ENCODE measurements at regions not wholly inside any gene's neighbourhood (a gene's known extent, or its start where the extent isn't known, plus 50 kb on each side); places are given as distances from the start of the nearest gene placed in this dataset.

DNA sequence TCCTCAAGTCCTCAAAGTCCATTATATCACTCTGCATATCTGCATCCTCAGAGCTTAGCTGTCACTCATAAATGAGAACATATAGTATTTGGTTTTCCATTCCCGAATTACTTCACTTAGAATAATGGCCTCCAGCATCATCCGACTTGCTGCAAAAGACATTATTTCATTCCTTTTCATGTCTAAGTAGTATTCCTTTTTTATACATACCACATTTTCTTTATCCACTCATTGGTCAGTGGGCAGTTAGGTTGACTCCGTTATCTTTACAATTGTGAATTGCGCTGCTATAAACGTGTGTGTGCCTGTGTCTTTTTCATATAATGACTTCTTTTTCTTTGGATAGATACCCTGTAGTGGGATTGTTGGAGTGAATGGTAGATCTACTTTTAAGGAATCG, 117.2 kb downstream of the OR2K2 start:
- WGBS, 4 donors = 75 to 90% (median 80%) methylated on average over 6 of the region's 6 CpGs
- no peaks in the 10 kb centered on the region for H3K36me3 ChIP-seq (replicated peaks in 1 of 2)
- intact Hi-C loops (cut with DNase I) = no loop called here
- no peak overlapping the region for H3K4me3 ChIP-seq
- H3K4me1 ChIP-seq (replicated peaks in 1 of 2) = no peaks in the 10 kb centered on the region
- H3K27ac ChIP-seq = no peak overlapping the region
- no peak for DNase-seq
- no peaks in the 10 kb centered on the region for H3K9me3 ChIP-seq (replicated peaks in 1 of 3)
- TF ChIP-seq, protein P1, sequence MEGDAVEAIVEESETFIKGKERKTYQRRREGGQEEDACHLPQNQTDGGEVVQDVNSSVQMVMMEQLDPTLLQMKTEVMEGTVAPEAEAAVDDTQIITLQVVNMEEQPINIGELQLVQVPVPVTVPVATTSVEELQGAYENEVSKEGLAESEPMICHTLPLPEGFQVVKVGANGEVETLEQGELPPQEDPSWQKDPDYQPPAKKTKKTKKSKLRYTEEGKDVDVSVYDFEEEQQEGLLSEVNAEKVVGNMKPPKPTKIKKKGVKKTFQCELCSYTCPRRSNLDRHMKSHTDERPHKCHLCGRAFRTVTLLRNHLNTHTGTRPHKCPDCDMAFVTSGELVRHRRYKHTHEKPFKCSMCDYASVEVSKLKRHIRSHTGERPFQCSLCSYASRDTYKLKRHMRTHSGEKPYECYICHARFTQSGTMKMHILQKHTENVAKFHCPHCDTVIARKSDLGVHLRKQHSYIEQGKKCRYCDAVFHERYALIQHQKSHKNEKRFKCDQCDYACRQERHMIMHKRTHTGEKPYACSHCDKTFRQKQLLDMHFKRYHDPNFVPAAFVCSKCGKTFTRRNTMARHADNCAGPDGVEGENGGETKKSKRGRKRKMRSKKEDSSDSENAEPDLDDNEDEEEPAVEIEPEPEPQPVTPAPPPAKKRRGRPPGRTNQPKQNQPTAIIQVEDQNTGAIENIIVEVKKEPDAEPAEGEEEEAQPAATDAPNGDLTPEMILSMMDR (IDR thresholded peaks at IDR 0.05) = no peak
- no peak for TF ChIP-seq POLR2A (IDR thresholded peaks at IDR 0.05)
- H3K27me3 ChIP-seq = peaks cover 4% of the 10 kb centered on the region

DNA sequence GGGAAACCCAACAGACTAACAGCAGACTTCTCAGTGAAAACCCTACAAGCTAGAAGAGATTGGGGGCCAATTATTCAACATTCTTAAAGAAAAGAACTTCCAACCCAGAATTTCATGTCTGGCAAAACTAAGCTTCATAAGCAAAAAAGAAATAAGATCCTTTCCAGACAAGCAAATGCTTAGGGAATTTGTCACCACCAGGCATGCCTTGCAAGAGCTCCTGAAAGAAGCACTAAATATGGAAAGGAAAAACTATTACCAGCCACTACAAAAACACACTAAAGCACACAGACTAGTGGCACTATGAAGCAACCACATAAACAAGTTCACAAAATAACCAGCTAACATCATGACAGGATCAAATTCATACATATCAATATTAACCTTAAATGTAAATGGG, 131.1 kb downstream of the OR2K2 start:
- DNase-seq = no peak
- Histone ChIP-seq H3K9me3 (replicated peaks in 1 of 3) (no peaks in the 10 kb centered on the region), H3K36me3 (replicated peaks in 1 of 2) (no peaks in the 10 kb centered on the region), H3K4me1 (replicated peaks in 1 of 2) (no peaks in the 10 kb centered on the region), H3K27ac (no peak overlapping the region), H3K4me3 (no peak overlapping the region), H3K27me3 (no peaks in the 10 kb centered on the region)
- TF ChIP-seq POLR2A (IDR thresholded peaks at IDR 0.05) = no peak
- TF ChIP-seq, protein P1 (IDR thresholded peaks at IDR 0.05) = no peak
- intact Hi-C loops (cut with DNase I) = no loop called here

DNA sequence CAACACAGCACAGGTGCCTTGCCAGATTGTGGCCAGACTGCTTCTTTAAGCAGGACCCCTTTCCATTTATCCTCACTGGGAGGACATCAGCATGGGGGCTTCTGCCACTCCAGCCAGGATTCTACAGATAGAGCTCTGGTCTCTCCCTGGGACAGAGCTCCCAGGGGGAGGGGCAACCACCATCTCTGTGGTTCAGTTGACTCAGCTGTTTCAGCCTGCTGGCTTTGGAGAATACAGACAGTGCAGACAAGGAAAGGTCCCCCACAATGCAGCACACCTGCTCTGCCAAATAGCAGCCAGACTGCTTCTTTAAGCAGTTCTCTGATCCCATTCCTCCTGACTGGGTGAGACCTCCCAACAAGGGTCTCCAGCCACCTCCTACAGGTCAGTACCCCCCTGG, 132.8 kb downstream of the OR2K2 start:
- no peak overlapping the region for H3K27ac ChIP-seq
- H3K36me3 ChIP-seq (replicated peaks in 1 of 2) = no peaks in the 10 kb centered on the region
- no peak overlapping the region for H3K4me3 ChIP-seq
- intact Hi-C loops (cut with DNase I) = no loop called here
- H3K4me1 ChIP-seq (replicated peaks in 1 of 2) = no peaks in the 10 kb centered on the region
- no peaks in the 10 kb centered on the region for H3K27me3 ChIP-seq
- no peak for DNase-seq
- TF ChIP-seq, protein P1 (IDR thresholded peaks at IDR 0.05) = no peak
- no peak for TF ChIP-seq POLR2A (IDR thresholded peaks at IDR 0.05)
- no peaks in the 10 kb centered on the region for H3K9me3 ChIP-seq (replicated peaks in 1 of 3)

DNA sequence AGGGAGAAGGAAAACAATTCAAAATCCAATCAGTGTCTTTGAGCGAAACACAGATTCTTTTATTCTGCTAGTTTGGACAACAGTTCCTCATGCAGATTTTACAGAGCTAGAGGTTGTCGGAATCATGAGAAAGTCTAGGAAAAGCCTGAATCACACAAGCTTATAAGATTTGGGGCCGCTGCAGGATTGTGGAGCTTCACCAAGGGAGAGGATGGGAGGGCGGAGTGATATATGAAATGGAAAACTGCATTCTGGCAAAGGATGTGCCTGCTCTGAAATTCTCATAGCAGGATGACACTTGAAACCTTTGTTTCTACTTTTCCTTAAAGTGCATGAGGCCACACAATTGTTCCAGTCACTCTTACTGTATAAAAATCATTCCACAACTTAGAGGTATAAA, 134.3 kb downstream of the OR2K2 start:
- H3K27ac ChIP-seq = no peak overlapping the region
- intact Hi-C loops (cut with DNase I) = no loop called here
- no peaks in the 10 kb centered on the region for H3K4me1 ChIP-seq (replicated peaks in 1 of 2)
- H3K27me3 ChIP-seq = no peaks in the 10 kb centered on the region
- no peaks in the 10 kb centered on the region for H3K36me3 ChIP-seq (replicated peaks in 1 of 2)
- no peak overlapping the region for H3K4me3 ChIP-seq
- DNase-seq = no peak
- no peaks in the 10 kb centered on the region for H3K9me3 ChIP-seq (replicated peaks in 1 of 3)
- TF ChIP-seq, protein P1 (IDR thresholded peaks at IDR 0.05) = no peak
- TF ChIP-seq POLR2A (IDR thresholded peaks at IDR 0.05) = no peak
- WGBS, 4 donors = 82 to 85% (median 84%) methylated on average over 4 of the region's 4 CpGs

Measured in adrenal gland (tissue), 9 donors.